HepG2 (cell line): ENCODE measurements at regions not wholly inside any gene's neighbourhood (a gene's known extent, or its start where the extent isn't known, plus 50 kb on each side); places are given as distances from the start of the nearest gene placed in this dataset.

Experiments
- AHDC1 ChIP-seq: sonication (generic); formaldehyde crosslinking; IDR thresholded peaks from 2 replicates; pipeline ENCODE4 v1.5.1; 2020; ENCODE audit warnings: mild to moderate bottlenecking, missing genetic modification reagents, borderline replicate concordance
- CBX2 ChIP-seq, 2 experiments: fragments of 200-600 bp in 1 of 2; sonication (generic); formaldehyde crosslinking in 1 of 2; IDR thresholded peaks; 2 replicates each; pipeline versions ENCODE4 v1.7.0 to v1.8.1; 2018 to 2022; ENCODE audit warnings: low read depth in 2 of 2, low read length in 1 of 2, mild to moderate bottlenecking in 1 of 2, missing genetic modification reagents in 1 of 2
- CTCF ChIP-seq: sonication (generic); formaldehyde crosslinking; IDR thresholded peaks from 2 replicates; pipeline ENCODE4 v1.5.0; 2020; ENCODE audit warnings: mild to moderate bottlenecking, missing genetic modification reagents, moderate library complexity
- DNMT1 ChIP-seq: sonication (generic); formaldehyde crosslinking; IDR thresholded peaks from 2 replicates; pipeline ENCODE4 v1.5.1; 2020; ENCODE audit warnings: mild to moderate bottlenecking, missing genetic modification reagents
- HINFP ChIP-seq: sonication (generic); formaldehyde crosslinking; IDR thresholded peaks from 2 replicates; pipeline ENCODE4 v1.4.0; 2020; ENCODE audit warnings: low read depth, mild to moderate bottlenecking, missing genetic modification reagents
- IRF2 ChIP-seq: IDR thresholded peaks from 2 replicates; pipeline ENCODE4 v1.6.1; 2018; ENCODE audit warnings: missing genetic modification reagents, missing compliant biosample characterization
- JUND ChIP-seq: sonication (generic); formaldehyde crosslinking; IDR thresholded peaks from 2 replicates; pipeline ENCODE4 v1.8.0; 2022; ENCODE audit warnings: mild to moderate bottlenecking, missing genetic modification reagents
- MAFK ChIP-seq, 2 experiments: IDR thresholded peaks in 1 of 2; conservative IDR thresholded peaks in 1 of 2; 2 replicates each; pipeline ENCODE4 v1.6.1; 2011; ENCODE audit warnings: improper control_type of control experiment in 2 of 2, low read length in 2 of 2
- MAX ChIP-seq: IDR thresholded peaks from 2 replicates; pipeline ENCODE4 v1.6.1; 2012; ENCODE audit warnings: inconsistent platforms
- MTF1 ChIP-seq: sonication (generic); formaldehyde crosslinking; IDR thresholded peaks from 2 replicates; pipeline ENCODE4 v1.5.0; 2020; ENCODE audit warnings: missing genetic modification reagents
- POLR2AphosphoS5 ChIP-seq: IDR thresholded peaks from 2 replicates; pipeline ENCODE4 v1.6.1; 2012; ENCODE audit warnings: low read depth, low read length
- SP1 ChIP-seq, 2 experiments: fragments of 450-650 bp in 1 of 2; sonication (generic) in 1 of 2; formaldehyde crosslinking in 1 of 2; IDR thresholded peaks; 2 replicates each; pipeline versions ENCODE4 v1.4.0 to v1.6.1; 2016 to 2020; ENCODE audit warnings: missing genetic modification reagents in 1 of 2
- ZBTB3 ChIP-seq: sonication (generic); formaldehyde crosslinking; IDR thresholded peaks from 2 replicates; pipeline ENCODE4 v1.4.0; 2020; ENCODE audit warnings: low read depth, mild to moderate bottlenecking, moderate library complexity, missing genetic modification reagents, borderline replicate concordance
- ZNF431 ChIP-seq: sonication (generic); formaldehyde crosslinking; IDR thresholded peaks from 2 replicates; pipeline ENCODE4 v1.9.0; 2022; ENCODE audit warnings: missing genetic modification reagents, low read depth, mild to moderate bottlenecking, borderline replicate concordance

- TF ChIP-seq SP1 (IDR thresholded peaks at IDR 0.05) (no peak), SP1 (CRISPR knock-in tag; IDR thresholded peaks at IDR 0.05) (no peak), MTF1 (CRISPR knock-in tag) (no peak), MAX (no peak), ZNF431 (CRISPR knock-in tag) (no peak), CTCF (CRISPR knock-in tag) (no peak), IRF2 (CRISPR knock-in tag) (no peak), MAFK (conservative IDR thresholded peaks at IDR 0.05 in 1 of 2, IDR thresholded peaks at IDR 0.05 in 1 of 2; ENCODE audit: low read length in 2 of 2) (no peak), POLR2AphosphoS5 (no peak), DNMT1 (no peak), JUND (CRISPR knock-in tag) (no peak), HINFP (CRISPR knock-in tag) (no peak), ZBTB3 (no peak), CBX2 (IDR thresholded peaks at IDR 0.05; ENCODE audit: low read depth, low read length) (no peak), CBX2 (CRISPR knock-in tag; IDR thresholded peaks at IDR 0.05; ENCODE audit: low read depth) (no peak), AHDC1 (CRISPR knock-in tag) (no peak)
Measured at GRCh38 chr12:125544960-125545359, 479.7 kb downstream of the AACS start.
